HL-60 (cell line): ENCODE measurements at regions not wholly inside any gene's neighbourhood (a gene's known extent, or its start where the extent isn't known, plus 50 kb on each side); places are given as distances from the start of the nearest gene placed in this dataset.

Experiments used
- POLR2AphosphoS5 ChIP-seq: IDR thresholded peaks from 2 replicates; pipeline ENCODE4 v1.6.1; 2012; ENCODE audit warnings: low read depth
- TF ChIP-seq, protein P1 (sequence below): IDR thresholded peaks from 2 replicates; pipeline ENCODE4 v1.6.1; 2012; ENCODE audit warnings: low read depth; ENCODE audit not compliant: insufficient replicate concordance
- TF ChIP-seq, protein P2 (sequence below): IDR thresholded peaks from one replicate; pipeline ENCODE4 v1.5.1; 2011; ENCODE audit warnings: low read length, control low read depth, inconsistent platforms; ENCODE audit not compliant: insufficient read depth

DNA sequence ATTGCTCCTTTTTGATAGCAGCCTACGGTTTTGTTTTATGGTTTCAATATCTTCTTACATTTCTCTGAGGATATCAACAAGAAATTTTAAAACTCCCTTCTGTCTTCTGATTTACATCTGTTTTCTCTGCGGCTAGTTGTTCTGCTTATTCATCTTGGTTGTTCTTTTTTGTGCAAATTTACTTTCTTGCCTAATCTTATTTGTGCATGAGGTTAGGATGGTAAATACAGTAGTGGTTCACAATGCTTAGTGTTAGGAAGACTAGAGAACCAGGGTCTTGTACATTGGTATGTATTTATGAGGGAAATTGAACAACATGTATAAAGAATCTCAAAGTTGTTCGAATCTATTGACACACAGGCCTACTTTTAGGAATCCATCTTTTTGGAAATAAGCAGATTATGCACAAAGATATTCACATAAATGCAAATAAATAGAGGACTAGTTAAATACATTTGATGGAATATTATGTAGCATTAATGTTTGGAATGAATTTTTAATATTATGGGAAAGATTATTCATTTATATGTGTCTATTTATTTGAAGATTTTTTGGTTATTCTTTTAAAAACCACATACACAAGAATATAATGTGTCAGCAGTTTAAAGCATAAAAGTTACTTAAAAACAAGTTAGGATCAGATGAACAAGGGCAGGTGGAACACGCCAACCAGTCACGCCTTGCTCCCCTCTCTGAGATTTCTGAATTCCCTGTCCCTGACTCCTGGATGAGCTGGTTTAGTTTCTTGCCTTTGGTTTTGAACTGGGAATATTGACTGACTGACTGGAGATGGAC lies 51.4 kb upstream of the RFC3 start:
- TF ChIP-seq, protein P1, sequence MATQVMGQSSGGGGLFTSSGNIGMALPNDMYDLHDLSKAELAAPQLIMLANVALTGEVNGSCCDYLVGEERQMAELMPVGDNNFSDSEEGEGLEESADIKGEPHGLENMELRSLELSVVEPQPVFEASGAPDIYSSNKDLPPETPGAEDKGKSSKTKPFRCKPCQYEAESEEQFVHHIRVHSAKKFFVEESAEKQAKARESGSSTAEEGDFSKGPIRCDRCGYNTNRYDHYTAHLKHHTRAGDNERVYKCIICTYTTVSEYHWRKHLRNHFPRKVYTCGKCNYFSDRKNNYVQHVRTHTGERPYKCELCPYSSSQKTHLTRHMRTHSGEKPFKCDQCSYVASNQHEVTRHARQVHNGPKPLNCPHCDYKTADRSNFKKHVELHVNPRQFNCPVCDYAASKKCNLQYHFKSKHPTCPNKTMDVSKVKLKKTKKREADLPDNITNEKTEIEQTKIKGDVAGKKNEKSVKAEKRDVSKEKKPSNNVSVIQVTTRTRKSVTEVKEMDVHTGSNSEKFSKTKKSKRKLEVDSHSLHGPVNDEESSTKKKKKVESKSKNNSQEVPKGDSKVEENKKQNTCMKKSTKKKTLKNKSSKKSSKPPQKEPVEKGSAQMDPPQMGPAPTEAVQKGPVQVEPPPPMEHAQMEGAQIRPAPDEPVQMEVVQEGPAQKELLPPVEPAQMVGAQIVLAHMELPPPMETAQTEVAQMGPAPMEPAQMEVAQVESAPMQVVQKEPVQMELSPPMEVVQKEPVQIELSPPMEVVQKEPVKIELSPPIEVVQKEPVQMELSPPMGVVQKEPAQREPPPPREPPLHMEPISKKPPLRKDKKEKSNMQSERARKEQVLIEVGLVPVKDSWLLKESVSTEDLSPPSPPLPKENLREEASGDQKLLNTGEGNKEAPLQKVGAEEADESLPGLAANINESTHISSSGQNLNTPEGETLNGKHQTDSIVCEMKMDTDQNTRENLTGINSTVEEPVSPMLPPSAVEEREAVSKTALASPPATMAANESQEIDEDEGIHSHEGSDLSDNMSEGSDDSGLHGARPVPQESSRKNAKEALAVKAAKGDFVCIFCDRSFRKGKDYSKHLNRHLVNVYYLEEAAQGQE = no peak
- TF ChIP-seq, protein P2, sequence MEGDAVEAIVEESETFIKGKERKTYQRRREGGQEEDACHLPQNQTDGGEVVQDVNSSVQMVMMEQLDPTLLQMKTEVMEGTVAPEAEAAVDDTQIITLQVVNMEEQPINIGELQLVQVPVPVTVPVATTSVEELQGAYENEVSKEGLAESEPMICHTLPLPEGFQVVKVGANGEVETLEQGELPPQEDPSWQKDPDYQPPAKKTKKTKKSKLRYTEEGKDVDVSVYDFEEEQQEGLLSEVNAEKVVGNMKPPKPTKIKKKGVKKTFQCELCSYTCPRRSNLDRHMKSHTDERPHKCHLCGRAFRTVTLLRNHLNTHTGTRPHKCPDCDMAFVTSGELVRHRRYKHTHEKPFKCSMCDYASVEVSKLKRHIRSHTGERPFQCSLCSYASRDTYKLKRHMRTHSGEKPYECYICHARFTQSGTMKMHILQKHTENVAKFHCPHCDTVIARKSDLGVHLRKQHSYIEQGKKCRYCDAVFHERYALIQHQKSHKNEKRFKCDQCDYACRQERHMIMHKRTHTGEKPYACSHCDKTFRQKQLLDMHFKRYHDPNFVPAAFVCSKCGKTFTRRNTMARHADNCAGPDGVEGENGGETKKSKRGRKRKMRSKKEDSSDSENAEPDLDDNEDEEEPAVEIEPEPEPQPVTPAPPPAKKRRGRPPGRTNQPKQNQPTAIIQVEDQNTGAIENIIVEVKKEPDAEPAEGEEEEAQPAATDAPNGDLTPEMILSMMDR = no peak
- TF ChIP-seq POLR2AphosphoS5 = no peak
